ENCODE measurements at regions not wholly inside any gene's neighbourhood (a gene's known extent, or its start where the extent isn't known, plus 50 kb on each side); places are given as distances from the start of the nearest gene placed in this dataset.
A peak's percentile ranks its signal among the peaks of the same experiment; 100 is the strongest.

DNA sequence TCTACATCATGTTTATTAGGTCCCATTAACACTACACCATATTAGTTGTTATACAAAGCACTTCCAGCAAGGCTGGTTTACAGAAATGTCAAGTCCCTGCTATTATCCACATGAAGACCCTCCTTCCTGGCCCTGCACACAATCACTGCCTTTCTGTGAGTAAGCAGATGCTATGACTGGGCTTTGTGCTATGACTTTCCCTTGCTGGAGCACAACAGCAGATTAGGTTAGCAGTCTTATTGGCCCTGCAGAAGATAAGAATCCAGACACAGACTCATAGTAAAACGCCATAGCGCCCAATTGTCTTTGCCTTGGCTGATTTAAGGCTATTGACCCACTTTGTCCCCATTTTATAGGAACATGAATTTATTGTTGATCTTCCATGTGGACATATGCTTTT, 228.9 kb upstream of the ACTBL2 start:
- H3K27ac ChIP-seq (ENCODE audit: low read depth in 2 of 2, low read length in 1 of 2), result peak overlapping the region in 1 of 2 experiments; percentile 53; a peak in 1 of 4 replicates
- H3K9me2 ChIP-seq, result no peaks in the 10 kb centered on the region
- H3K36me3 ChIP-seq (replicated peaks in 1 of 2; ENCODE audit: control insufficient read depth in 1 of 2, insufficient read depth in 2 of 2, low read length in 1 of 2), result no peaks in the 10 kb centered on the region
- no peak overlapping the region for H2AFZ ChIP-seq (ENCODE audit: low read depth)
- no peaks in the 10 kb centered on the region for H4K20me1 ChIP-seq (ENCODE audit: insufficient read depth)
- TF ChIP-seq YY1 (IDR thresholded peaks at IDR 0.05; ENCODE audit: low read depth) (no peak), GATA2 (CRISPR knock-in tag; IDR thresholded peaks at IDR 0.05) (0 out of 2 replicates have a peak, but pooled peaks have one; percentile 17), JUND (IDR thresholded peaks at IDR 0.05) (no peak)
- no peaks in the 10 kb centered on the region for H3F3A ChIP-seq (replicated peaks; ENCODE audit: insufficient read depth)
- H3K27me3 ChIP-seq (ENCODE audit: insufficient read depth), result no peaks in the 10 kb centered on the region
- no peaks in the 10 kb centered on the region for H3K79me2 ChIP-seq (ENCODE audit: insufficient read depth)
- H3K9me3 ChIP-seq, result no peaks in the 10 kb centered on the region
- ChIA-PET CTCF (interaction anchor here (1.3 to 1.8 kb wide), 3 partner anchors 9 to 413 kb away, joined by 3 to 5 read pairs (median 4); no protein-coding TSS in a partner anchor), POLR2A (no interaction called here)
- H3K9ac ChIP-seq, result no peak overlapping the region
- no peak overlapping the region for H3K4me3 ChIP-seq (ENCODE audit: low read depth in 2 of 2, low read length in 1 of 2)
- H3K4me2 ChIP-seq, result no peak overlapping the region
- no peaks in the 10 kb centered on the region; a peak in 2 of 4 replicates for H3K4me1 ChIP-seq (ENCODE audit: control insufficient read depth in 1 of 2, insufficient read depth in 2 of 2, low read depth in 1 of 2, low read length in 1 of 2)
- 73% methylated on average over 2 of the region's 2 CpGs for WGBS (ENCODE audit: low lambda C conversion rate)
- no peak for DNase-seq

DNA sequence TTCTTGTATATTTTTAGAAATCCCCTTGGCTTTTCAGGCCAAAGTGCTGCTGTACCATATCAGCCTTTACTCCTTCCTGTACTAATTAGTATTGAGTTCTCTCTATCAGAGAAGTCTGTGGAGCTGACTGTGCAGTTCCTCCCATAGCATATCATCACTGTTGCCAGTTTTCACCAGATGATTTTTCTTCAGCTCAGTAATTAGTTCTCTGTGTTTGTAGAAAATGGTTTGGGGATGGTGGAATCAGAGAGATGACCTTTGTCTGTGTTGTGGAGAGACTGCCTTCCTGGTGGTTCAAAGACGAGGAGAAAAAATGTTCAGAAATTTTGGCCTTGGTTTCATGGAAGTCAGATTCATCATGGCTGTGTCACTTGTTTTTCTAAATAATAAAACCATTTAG, 227.5 kb upstream of the ACTBL2 start:
- TF ChIP-seq TEAD4 (IDR thresholded peaks at IDR 0.05; ENCODE audit: borderline replicate concordance, insufficient read depth), result no peak
- no peak for TF ChIP-seq FOXM1 (IDR thresholded peaks at IDR 0.05; ENCODE audit: low read depth)
- TF ChIP-seq EZH2phosphoT487 (IDR thresholded peaks at IDR 0.05; ENCODE audit: borderline replicate concordance, low read depth), result no peak
- TF ChIP-seq CHD2 (IDR thresholded peaks at IDR 0.05; ENCODE audit: low read length, partially characterized antibody), result no peak
- TF ChIP-seq, protein P1, sequence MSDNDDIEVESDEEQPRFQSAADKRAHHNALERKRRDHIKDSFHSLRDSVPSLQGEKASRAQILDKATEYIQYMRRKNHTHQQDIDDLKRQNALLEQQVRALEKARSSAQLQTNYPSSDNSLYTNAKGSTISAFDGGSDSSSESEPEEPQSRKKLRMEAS (IDR thresholded peaks at IDR 0.05; ENCODE audit: low read depth), result no peak
- no peaks in the 10 kb centered on the region for H3K79me2 ChIP-seq (ENCODE audit: insufficient read depth)
- ChIA-PET CTCF (interaction anchor here (1.3 kb wide), 1 partner anchor 58 kb away, joined by 4 read pairs; no protein-coding TSS in a partner anchor), POLR2A (no interaction called here)
- no peak for DNase-seq
- H3F3A ChIP-seq (replicated peaks; ENCODE audit: insufficient read depth), result no peaks in the 10 kb centered on the region
- H4K20me1 ChIP-seq (ENCODE audit: insufficient read depth), result no peaks in the 10 kb centered on the region
- no peaks in the 10 kb centered on the region for H3K36me3 ChIP-seq (replicated peaks in 1 of 2; ENCODE audit: control insufficient read depth in 1 of 2, insufficient read depth in 2 of 2, low read length in 1 of 2)
- no peak overlapping the region for H2AFZ ChIP-seq (ENCODE audit: low read depth)
- H3K4me2 ChIP-seq, result no peak overlapping the region
- no peak overlapping the region for H3K9ac ChIP-seq
- no peak overlapping the region for H3K4me3 ChIP-seq (ENCODE audit: low read depth in 2 of 2, low read length in 1 of 2)
- no peak overlapping the region for H3K27ac ChIP-seq (ENCODE audit: low read depth in 2 of 2, low read length in 1 of 2)
- H3K27me3 ChIP-seq (ENCODE audit: insufficient read depth), result no peaks in the 10 kb centered on the region
- no peaks in the 10 kb centered on the region; a peak in 2 of 4 replicates for H3K4me1 ChIP-seq (ENCODE audit: control insufficient read depth in 1 of 2, insufficient read depth in 2 of 2, low read depth in 1 of 2, low read length in 1 of 2)
- no peaks in the 10 kb centered on the region for H3K9me2 ChIP-seq
- H3K9me3 ChIP-seq, result no peaks in the 10 kb centered on the region
- 64% methylated on average over 1 of the region's 1 CpG for WGBS (ENCODE audit: low lambda C conversion rate)

DNA sequence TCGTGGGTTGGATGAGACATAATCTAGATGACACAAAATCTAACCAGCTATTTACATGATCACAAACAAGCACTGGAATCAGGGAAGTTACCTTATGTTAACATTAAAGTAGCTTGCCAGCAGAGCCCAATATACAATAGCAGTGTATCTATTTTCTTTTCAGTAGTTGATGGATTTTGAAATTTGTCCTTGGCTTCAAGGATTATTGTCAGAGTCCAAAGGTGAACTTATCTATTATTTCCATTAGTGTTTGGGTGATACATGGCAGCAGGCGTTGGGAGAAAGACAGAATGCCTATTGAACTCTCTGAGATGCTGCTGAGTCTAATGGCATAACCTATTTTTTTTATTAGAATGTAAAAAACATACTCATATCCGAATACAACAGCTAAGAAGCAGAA, 223.2 kb upstream of the ACTBL2 start:
- no peak overlapping the region for H3K4me2 ChIP-seq
- no peaks in the 10 kb centered on the region for H3K27me3 ChIP-seq (ENCODE audit: insufficient read depth)
- no peaks in the 10 kb centered on the region for H3F3A ChIP-seq (replicated peaks; ENCODE audit: insufficient read depth)
- no peaks in the 10 kb centered on the region for H3K36me3 ChIP-seq (replicated peaks in 1 of 2; ENCODE audit: control insufficient read depth in 1 of 2, insufficient read depth in 2 of 2, low read length in 1 of 2)
- 0 out of 4 replicates have a peak, but pooled peaks cover 0 to 8% of the 10 kb centered on the region in 2 experiments for H3K4me1 ChIP-seq (ENCODE audit: control insufficient read depth in 1 of 2, insufficient read depth in 2 of 2, low read depth in 1 of 2, low read length in 1 of 2)
- no peaks in the 10 kb centered on the region for H3K9me2 ChIP-seq
- 88% methylated on average over 3 of the region's 3 CpGs for WGBS (ENCODE audit: low lambda C conversion rate)
- ChIA-PET CTCF (no interaction called here), POLR2A (no interaction called here)
- H4K20me1 ChIP-seq (ENCODE audit: insufficient read depth), result no peaks in the 10 kb centered on the region
- H2AFZ ChIP-seq (ENCODE audit: low read depth), result no peak overlapping the region
- H3K4me3 ChIP-seq (ENCODE audit: low read depth in 2 of 2, low read length in 1 of 2), result no peak overlapping the region
- no peak overlapping the region for H3K9ac ChIP-seq
- DNase-seq, result no peak
- TF ChIP-seq YY1 (IDR thresholded peaks at IDR 0.05; ENCODE audit: low read depth) (no peak), EZH2phosphoT487 (IDR thresholded peaks at IDR 0.05; ENCODE audit: borderline replicate concordance, low read depth) (no peak), RAD21 (IDR thresholded peaks at IDR 0.05; ENCODE audit: low read length) (no peak), ELF1 (IDR thresholded peaks at IDR 0.05) (no peak), JUND (IDR thresholded peaks at IDR 0.05) (no peak), SMC3 (IDR thresholded peaks at IDR 0.05; ENCODE audit: low read depth, low read length) (no peak), RCOR1 (IDR thresholded peaks at IDR 0.05; ENCODE audit: low read length) (no peak), TAF1 (IDR thresholded peaks at IDR 0.05; ENCODE audit: borderline replicate concordance, low read depth, low read length) (no peak), MXI1 (IDR thresholded peaks at IDR 0.05; ENCODE audit: low read depth, low read length) (no peak), SIN3A (IDR thresholded peaks at IDR 0.05; ENCODE audit: borderline replicate concordance, low read depth, low read length) (no peak)
- TF ChIP-seq, protein P2, sequence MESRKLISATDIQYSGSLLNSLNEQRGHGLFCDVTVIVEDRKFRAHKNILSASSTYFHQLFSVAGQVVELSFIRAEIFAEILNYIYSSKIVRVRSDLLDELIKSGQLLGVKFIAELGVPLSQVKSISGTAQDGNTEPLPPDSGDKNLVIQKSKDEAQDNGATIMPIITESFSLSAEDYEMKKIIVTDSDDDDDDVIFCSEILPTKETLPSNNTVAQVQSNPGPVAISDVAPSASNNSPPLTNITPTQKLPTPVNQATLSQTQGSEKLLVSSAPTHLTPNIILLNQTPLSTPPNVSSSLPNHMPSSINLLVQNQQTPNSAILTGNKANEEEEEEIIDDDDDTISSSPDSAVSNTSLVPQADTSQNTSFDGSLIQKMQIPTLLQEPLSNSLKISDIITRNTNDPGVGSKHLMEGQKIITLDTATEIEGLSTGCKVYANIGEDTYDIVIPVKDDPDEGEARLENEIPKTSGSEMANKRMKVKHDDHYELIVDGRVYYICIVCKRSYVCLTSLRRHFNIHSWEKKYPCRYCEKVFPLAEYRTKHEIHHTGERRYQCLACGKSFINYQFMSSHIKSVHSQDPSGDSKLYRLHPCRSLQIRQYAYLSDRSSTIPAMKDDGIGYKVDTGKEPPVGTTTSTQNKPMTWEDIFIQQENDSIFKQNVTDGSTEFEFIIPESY (IDR thresholded peaks at IDR 0.05; ENCODE audit: borderline replicate concordance, low read depth), result no peak
- TF ChIP-seq, protein P3, sequence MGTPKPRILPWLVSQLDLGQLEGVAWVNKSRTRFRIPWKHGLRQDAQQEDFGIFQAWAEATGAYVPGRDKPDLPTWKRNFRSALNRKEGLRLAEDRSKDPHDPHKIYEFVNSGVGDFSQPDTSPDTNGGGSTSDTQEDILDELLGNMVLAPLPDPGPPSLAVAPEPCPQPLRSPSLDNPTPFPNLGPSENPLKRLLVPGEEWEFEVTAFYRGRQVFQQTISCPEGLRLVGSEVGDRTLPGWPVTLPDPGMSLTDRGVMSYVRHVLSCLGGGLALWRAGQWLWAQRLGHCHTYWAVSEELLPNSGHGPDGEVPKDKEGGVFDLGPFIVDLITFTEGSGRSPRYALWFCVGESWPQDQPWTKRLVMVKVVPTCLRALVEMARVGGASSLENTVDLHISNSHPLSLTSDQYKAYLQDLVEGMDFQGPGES (IDR thresholded peaks at IDR 0.05; ENCODE audit: low read depth, low read length), result no peak
- TF ChIP-seq, protein P4, sequence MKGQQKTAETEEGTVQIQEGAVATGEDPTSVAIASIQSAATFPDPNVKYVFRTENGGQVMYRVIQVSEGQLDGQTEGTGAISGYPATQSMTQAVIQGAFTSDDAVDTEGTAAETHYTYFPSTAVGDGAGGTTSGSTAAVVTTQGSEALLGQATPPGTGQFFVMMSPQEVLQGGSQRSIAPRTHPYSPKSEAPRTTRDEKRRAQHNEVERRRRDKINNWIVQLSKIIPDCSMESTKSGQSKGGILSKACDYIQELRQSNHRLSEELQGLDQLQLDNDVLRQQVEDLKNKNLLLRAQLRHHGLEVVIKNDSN (IDR thresholded peaks at IDR 0.05; ENCODE audit: borderline replicate concordance, low read depth), result no peak
- TF ChIP-seq, protein P1 (IDR thresholded peaks at IDR 0.05; ENCODE audit: low read depth), result no peak
- no peak overlapping the region for H3K27ac ChIP-seq (ENCODE audit: low read depth in 2 of 2, low read length in 1 of 2)
- H3K79me2 ChIP-seq (ENCODE audit: insufficient read depth), result no peaks in the 10 kb centered on the region
- no peaks in the 10 kb centered on the region for H3K9me3 ChIP-seq
